Parathyroid adenoma (tissue), 2 donors: ENCODE measurements at regions not wholly inside any gene's neighbourhood (a gene's known extent, or its start where the extent isn't known, plus 50 kb on each side); places are given as distances from the start of the nearest gene placed in this dataset.

Experiments
- H2AFZ ChIP-seq: fragments of 300-600 bp; sonication (generic); one replicate; pipeline ENCODE4 v1.7.0; 2017; ENCODE audit warnings: antibody characterized with exemption, mild to moderate bottlenecking
- H3K27ac ChIP-seq: fragments of 300-600 bp; sonication (generic); one replicate; pipeline ENCODE4 v1.7.0; 2017
- H3K27me3 ChIP-seq: fragments of 300-600 bp; sonication (generic); one replicate; pipeline ENCODE4 v1.7.0; 2017; ENCODE audit warnings: low read length; ENCODE audit not compliant: control insufficient read depth, insufficient read depth
- H3K36me3 ChIP-seq: fragments of 300-600 bp; sonication (generic); one replicate; pipeline ENCODE4 v1.7.0; 2017; ENCODE audit warnings: low read length; ENCODE audit not compliant: control insufficient read depth, insufficient read depth
- H3K4me1 ChIP-seq: fragments of 300-600 bp; sonication (generic); one replicate; pipeline ENCODE4 v1.7.0; 2017; ENCODE audit warnings: control low read depth
- H3K4me2 ChIP-seq: fragments of 300-600 bp; sonication (generic); one replicate; pipeline ENCODE4 v1.7.0; 2017; ENCODE audit warnings: low read length
- H3K4me3 ChIP-seq: fragments of 300-600 bp; sonication (generic); one replicate; pipeline ENCODE4 v1.7.0; 2017; ENCODE audit warnings: low read depth, low read length
- H3K79me2 ChIP-seq: fragments of 300-600 bp; sonication (generic); one replicate; pipeline ENCODE4 v1.7.0; 2017; ENCODE audit warnings: control low read depth
- H3K9ac ChIP-seq: fragments of 300-600 bp; sonication (generic); one replicate; pipeline ENCODE4 v1.7.0; 2017; ENCODE audit warnings: mild to moderate bottlenecking
- H3K9me3 ChIP-seq: fragments of 300-600 bp; sonication (generic); one replicate; pipeline ENCODE4 v1.7.0; 2017; ENCODE audit warnings: low read length; ENCODE audit not compliant: control insufficient read depth
- TF ChIP-seq, protein P1 (sequence below): fragments of 300-600 bp; sonication (generic); IDR thresholded peaks from one replicate; pipeline ENCODE4 v1.7.0; 2017; ENCODE audit warnings: antibody characterized with exemption, mild to moderate bottlenecking
- donor health status: primary hyperparathyroidism.

DNA sequence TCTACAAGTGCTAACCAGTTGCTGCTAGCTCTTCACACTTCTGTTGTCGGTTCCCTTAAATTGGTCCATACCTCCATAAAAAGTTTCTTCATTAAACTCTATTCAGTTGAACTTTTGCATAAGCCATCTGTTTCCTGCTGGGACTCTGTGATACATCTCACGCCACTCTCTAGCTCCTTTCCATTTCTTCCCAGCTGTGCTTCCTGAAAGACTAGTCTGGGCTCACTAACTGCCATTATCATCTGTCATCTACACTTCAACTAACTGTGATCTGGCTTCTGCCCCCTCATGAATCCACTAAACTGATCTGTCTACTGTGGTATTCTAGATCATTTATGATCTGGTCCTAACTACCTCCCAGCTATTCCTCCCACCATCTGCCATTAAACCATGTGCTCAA lies 78.3 kb downstream of the ELAPOR2 start:
- no peak overlapping the region for H3K4me2 ChIP-seq
- H3K4me1 ChIP-seq = no peaks in the 10 kb centered on the region

DNA sequence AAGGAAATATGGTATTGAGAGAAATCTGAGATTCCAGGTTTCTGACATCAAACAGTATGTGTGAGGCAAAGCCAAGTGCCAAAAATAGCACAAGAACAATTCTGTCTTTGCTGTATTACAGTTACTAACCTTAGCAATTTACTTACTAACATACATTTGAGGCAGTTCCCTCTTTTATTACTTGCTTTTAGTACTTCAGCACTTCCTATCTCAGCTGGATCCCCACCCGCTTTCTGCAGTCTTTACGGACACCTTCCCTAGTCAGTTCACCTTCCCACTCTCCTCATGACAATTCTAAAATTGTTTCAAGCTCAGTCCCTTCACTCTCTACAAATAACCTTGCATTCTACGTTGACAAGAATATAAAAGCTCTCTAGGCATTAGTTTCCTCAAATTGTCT lies 79.2 kb downstream of the ELAPOR2 start:
- peaks cover under 1% of the 10 kb centered on the region for H3K36me3 ChIP-seq
- H3K4me3 ChIP-seq = no peak overlapping the region
- no peaks in the 10 kb centered on the region for H3K9me3 ChIP-seq
- no peaks in the 10 kb centered on the region for H3K27me3 ChIP-seq
- no peaks in the 10 kb centered on the region for H3K4me1 ChIP-seq
- no peaks in the 10 kb centered on the region for H3K79me2 ChIP-seq
- H2AFZ ChIP-seq = no peak overlapping the region
- H3K4me2 ChIP-seq = no peak overlapping the region
- no peak overlapping the region for H3K27ac ChIP-seq
- TF ChIP-seq, protein P1, sequence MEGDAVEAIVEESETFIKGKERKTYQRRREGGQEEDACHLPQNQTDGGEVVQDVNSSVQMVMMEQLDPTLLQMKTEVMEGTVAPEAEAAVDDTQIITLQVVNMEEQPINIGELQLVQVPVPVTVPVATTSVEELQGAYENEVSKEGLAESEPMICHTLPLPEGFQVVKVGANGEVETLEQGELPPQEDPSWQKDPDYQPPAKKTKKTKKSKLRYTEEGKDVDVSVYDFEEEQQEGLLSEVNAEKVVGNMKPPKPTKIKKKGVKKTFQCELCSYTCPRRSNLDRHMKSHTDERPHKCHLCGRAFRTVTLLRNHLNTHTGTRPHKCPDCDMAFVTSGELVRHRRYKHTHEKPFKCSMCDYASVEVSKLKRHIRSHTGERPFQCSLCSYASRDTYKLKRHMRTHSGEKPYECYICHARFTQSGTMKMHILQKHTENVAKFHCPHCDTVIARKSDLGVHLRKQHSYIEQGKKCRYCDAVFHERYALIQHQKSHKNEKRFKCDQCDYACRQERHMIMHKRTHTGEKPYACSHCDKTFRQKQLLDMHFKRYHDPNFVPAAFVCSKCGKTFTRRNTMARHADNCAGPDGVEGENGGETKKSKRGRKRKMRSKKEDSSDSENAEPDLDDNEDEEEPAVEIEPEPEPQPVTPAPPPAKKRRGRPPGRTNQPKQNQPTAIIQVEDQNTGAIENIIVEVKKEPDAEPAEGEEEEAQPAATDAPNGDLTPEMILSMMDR = no peak
- H3K9ac ChIP-seq = no peak overlapping the region

More for the DNA sequence above, 78.3 kb downstream of the ELAPOR2 start:
- Histone ChIP-seq H3K9ac (no peak overlapping the region), H3K27ac (no peak overlapping the region), H3K79me2 (no peaks in the 10 kb centered on the region), H3K27me3 (no peaks in the 10 kb centered on the region), H3K36me3 (peaks cover 2% of the 10 kb centered on the region), H3K4me3 (no peak overlapping the region), H3K9me3 (no peaks in the 10 kb centered on the region), H2AFZ (no peak overlapping the region)
- TF ChIP-seq, protein P1 = no peak

DNA sequence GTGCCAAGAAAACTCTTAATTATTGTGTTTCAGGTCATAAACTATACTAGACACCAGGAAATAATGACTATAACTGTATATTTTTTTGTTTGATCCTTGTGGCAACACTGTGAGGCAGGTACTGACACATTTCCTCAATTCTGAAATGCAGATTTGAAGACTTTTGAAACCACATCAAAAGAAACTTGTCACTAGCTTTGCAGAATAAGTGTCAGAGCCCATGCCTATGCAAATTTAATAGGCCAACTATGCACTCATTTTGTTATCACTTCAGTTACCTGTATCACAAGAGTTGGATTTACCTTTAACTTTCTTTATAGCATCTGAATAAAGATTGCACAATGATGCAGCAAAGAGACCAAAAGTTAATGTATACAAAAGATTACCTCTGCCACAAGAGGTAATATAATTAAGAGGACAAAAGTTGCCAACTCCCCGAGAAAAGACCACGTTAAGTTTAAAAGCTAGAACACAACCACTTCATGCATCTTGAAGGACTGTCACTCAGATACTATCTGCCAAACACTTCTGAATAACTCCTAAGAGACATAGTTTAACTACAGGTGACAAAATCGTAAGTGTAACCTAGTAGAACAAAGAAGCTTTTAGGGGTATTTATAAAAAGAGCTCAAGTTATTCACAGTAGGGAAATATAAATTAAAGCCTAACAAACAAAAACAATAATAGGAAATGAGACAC lies 80.5 kb downstream of the ELAPOR2 start:
- H3K4me2 ChIP-seq = no peak overlapping the region
- no peaks in the 10 kb centered on the region for H3K4me1 ChIP-seq
- no peak overlapping the region for H3K9ac ChIP-seq

DNA sequence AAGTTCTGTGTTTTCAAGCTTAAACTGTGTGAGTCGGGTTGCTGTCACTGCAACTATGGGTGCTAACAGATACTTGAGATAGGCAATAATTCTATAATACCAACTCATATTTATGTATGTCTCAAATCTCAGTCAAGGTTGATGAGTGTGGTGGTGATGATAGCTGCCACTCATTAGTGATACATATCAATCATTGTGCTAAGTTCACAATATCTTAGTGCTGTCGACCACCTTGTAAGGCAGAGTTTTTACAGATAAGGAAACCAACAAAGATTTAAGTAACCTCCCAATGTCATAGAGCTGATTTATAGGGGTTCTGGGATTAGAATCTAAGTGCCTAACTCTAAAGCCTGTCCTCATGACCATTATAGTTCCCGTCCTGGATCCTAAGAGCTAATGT lies 82.5 kb downstream of the ELAPOR2 start:
- Histone ChIP-seq H3K9ac (no peak overlapping the region), H3K4me2 (no peak overlapping the region), H2AFZ (no peak overlapping the region), H3K79me2 (no peaks in the 10 kb centered on the region), H3K4me3 (no peak overlapping the region), H3K27ac (no peak overlapping the region), H3K27me3 (no peaks in the 10 kb centered on the region), H3K36me3 (no peaks in the 10 kb centered on the region), H3K9me3 (no peaks in the 10 kb centered on the region), H3K4me1 (no peaks in the 10 kb centered on the region)
- TF ChIP-seq, protein P1 = no peak

More for the DNA sequence above, 80.5 kb downstream of the ELAPOR2 start:
- Histone ChIP-seq H3K9me3 (no peaks in the 10 kb centered on the region), H3K79me2 (no peaks in the 10 kb centered on the region), H3K27ac (no peak overlapping the region), H3K36me3 (no peaks in the 10 kb centered on the region), H2AFZ (no peak overlapping the region), H3K4me3 (no peak overlapping the region), H3K27me3 (no peaks in the 10 kb centered on the region)
- TF ChIP-seq, protein P1 = no peak

DNA sequence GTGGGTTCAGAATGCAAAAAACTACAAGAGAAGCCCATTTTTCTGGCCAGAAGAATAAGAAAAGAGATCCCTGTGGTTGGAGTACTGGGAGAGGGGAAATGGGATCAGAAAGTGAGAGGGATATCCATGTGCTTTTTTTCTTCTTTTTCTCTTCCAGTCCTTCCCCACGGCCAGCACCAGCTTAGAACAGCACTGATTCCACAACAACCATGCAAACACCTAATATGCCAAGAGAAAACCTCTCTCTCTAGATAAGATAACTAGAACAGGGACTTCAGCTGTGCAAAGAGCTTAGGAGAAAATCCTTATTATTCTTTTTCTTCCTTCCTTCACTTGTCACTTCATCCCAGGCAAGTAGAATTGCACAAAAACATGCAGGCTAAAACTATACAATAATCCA lies 83.5 kb downstream of the ELAPOR2 start:
- Histone ChIP-seq H3K79me2 (no peaks in the 10 kb centered on the region), H3K4me3 (no peak overlapping the region), H3K9me3 (no peaks in the 10 kb centered on the region), H3K36me3 (no peaks in the 10 kb centered on the region), H3K9ac (no peak overlapping the region), H3K4me1 (no peaks in the 10 kb centered on the region), H3K27ac (no peak overlapping the region), H2AFZ (no peak overlapping the region), H3K4me2 (no peak overlapping the region), H3K27me3 (no peaks in the 10 kb centered on the region)
- TF ChIP-seq, protein P1 = no peak
